HG02798 (cell line): ENCODE measurements at regions not wholly inside any gene's neighbourhood (a gene's known extent, or its start where the extent isn't known, plus 50 kb on each side); places are given as distances from the start of the nearest gene placed in this dataset.

Experiments used
- ATAC-seq: cut with Tn5 transposase; IDR thresholded peaks from one replicate; pipeline ENCODE4 v1.9.1; 2021; ENCODE audit warnings: mild to moderate bottlenecking; ENCODE audit not compliant: unreplicated experiment, poor library complexity

DNA sequence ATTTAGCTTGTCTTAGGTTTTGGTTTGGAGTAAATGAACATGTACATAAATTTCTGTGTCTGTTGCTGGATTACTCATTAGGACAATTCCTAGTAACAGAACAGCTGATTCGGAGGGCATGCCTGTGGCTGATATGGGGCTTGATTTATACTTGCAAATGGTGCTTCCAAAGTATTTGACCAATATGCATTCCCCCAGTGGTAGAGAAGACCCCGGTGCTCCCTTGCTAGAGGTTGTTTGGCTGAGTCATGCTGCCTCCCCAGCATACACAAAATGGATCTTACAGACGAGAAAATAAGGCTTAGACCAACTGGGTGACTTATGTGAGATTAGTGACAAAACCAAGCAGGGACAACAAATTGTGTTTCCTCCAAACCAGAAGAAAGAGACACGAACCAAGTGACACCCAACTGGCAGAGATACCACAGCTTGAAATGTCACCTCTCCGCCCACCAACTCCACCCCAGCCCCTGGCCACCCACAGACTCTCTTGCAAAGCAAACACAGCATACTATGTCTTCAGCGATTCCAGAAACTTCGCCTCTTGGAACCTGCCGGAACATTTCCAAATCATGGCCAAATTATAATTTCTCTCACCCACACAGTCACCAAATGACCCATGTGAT is 75.9 kb upstream of the ETS2 start:
- ATAC-seq: no peak

DNA sequence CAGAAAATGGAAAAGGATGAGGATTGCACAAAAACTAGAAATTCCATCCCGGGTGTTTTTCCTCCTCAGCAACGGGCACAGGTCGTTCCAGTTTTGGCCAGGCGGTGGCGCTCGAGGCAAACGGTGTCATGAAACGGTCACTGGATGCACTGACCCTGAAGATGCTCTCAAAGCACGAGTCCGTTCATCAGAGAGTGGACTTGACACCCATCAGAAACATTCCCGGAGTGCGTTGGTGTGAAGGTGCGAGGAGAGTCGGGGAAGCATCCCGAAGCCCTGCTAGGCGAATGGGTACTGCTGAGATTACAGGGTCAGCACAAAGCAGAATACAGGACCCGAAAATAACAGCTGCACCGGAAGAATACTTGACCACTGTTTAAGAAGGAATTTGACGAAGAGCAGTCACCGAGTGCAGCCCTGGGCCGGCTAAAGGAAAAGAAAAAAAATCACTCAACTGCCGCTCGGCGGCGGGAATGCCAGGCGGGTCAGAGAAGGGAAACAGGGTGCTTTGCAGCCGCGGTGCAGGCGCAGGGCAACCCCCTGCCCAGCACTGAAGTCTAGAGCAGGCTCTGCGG is 71.7 kb upstream of the ETS2 start:
- peak; percentile 57 for ATAC-seq

- ATAC-seq: no peak
These were observed 70.9 kb upstream of the ETS2 start for GRCh38 chr21:38734646-38735365.

GRCh38 chr21:38735626-38736206 is 70.0 kb upstream of the ETS2 start:
- no peak for ATAC-seq

DNA sequence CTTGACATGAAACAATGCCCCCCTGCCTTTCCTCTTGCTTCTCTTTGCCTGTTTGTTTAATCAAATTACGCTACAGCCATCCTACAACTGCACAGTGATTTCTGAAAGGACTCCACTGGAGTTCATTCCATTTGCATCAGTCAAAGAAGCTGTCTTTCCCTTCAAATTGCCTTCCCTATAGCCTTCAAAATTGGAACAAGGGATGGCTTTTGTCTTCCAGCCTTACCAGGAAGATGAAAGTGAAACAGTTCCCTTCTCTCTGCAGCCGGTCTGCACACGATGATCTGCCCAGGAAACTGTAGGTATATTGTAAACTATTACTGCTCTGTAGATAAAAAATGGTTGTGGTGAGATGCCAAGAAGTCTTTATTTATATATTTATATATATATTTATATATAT is 65.6 kb upstream of the ETS2 start:
- ATAC-seq: no peak

DNA sequence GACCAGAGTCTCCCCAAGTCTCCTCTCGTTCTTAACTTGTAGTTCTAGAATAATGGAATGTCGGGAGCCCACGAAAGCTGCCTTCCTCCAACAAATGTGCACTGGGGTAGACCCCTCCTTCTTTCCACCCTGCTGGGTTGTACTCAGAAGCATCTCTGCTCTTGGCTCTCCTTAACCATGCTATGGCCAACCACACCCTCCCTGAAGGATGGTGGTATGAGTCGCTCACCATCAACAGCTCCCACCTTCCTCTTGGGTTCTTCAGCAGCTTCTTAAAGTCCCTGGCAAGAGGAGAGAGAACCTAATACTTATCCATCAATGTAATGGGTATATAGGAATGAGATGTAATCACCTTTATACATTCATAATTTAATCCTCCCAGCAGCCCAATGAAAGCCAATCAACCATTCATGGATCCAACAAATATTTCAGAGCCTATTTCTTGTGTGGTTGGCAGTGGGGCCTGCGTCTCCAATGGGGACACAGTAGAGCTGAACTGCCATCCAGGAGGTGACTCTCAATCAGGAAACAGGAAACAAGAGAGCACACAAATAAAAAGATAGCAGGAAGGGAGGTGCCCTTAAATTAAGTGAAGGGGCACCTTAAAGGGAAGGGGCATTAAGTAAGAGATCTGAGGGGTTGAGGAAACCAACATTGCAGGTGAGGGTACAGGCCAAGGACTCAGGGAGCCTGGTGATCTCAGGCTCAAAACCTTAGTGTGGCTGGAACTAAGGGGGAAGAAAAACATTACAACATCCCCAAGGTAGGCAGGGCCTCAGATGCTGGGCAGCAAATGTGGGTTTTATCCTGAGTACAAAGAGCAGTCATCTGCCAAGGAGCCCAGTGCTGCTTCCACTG is 64.4 kb upstream of the ETS2 start:
- ATAC-seq: no peak

DNA sequence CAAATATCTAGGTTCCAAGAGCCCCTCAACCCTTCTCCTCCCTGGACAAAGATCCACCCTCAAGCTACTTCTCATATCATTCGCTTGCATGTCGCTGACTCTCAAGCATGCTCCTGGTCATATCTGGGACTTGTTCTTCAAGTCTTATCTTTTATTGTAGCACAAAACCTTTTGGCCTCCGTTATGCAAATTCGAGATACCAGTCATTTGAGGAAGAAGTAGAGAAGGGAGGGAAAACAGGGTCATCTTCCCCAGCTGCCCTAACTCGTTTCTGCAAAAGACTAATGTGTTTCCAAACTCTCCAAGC is 63.8 kb upstream of the ETS2 start:
- ATAC-seq: no peak

- no peak for ATAC-seq
These were observed 63.0 kb upstream of the ETS2 start for GRCh38 chr21:38742580-38743260.

DNA sequence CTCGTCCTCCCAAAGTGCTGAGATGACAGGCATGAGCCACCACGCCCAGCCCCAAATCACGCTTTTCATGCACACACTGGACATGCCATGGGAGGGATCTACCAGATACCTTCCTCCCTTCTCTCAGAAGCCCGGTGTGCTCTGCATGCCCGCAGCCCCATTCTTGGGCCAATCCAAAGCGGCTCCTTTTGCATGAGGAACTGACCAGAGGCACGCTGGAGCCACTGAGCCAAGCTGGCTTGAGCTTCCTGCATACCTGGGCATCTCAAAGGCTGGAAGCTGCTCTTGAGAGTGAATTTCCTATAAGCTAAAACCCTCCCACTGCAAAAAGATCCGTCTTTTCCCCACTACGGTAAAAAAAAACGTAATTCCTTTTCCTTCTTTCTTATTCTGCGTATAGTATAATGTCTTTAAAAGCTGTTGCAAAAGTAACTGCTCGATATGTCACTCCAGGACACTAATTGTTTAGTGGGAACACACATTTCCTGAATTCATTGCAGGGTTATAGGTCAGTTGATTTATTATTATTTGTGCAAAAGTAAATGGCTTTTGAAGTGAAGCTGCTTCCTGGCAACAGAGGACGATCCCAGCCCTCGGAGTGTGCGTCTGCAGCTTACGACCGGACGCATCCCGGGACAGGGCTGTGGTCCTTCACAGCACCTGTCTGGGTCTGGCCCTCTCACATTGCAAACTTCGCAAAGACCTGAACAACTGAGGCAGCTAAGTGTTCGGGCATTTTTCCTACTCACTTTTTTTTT is 61.8 kb upstream of the ETS2 start:
- no peak for ATAC-seq

DNA sequence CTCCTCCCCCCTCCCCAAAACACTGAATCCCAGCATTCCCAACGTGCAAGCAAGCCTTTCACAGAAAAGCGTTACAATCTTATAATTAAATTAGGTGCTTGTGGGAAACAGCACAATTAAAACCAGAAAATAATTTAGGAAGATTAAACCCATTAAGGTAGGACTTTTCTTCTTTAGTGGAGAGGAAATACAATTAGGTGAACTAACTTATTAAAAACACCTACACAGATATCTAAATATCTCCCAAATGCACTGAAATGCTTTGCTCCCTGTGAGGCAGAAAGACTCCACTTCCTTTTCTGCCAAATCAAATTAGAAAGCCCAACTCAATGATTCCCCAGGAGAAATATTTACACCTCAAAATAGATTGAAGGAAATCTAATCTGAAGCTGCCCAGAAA is 60.9 kb upstream of the ETS2 start:
- no peak for ATAC-seq

DNA sequence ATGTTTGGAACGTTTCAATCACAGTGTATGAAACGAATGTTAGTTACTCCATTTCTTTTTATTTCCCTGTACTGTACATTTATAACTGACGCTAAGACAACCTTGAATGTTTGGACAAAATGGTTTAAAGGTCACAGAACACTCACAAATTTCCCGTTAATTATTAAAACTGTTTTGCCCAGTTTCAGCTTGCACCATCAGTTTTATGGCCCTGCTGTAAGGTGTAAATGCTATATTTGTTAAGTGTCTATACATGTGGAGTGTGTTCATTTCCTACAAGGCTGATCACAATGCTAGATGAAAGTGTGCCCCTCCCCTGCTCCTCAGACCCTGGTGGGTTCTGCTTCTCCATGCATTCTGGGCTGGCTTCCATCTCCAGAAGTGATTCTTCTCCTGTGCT is 57.9 kb upstream of the ETS2 start:
- no peak for ATAC-seq

- no peak for ATAC-seq
These were observed 54.2 kb upstream of the ETS2 start for GRCh38 chr21:38751379-38752050.

DNA sequence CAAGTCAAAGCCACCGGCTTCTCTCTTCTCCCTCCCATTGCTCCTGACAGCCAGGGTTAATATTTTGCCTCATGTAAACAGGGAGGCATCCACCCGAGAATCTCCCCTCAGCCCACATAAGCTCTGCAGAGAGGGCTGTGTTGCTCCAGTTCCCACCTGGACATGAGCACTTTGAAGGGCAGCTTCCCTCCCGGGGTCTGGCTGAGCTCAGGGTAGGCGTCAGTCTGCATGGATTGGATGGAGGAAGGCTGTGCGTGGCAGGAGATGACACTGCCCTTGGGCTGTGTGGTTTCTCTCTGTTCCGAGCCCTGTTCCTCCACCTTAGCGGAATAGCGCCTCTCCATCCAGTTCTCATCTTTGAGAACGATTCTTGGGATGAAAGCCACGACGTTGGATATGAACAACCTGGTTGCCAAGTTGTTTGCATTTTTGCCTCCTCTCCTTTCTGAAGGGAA is 53.7 kb upstream of the ETS2 start:
- no peak for ATAC-seq

DNA sequence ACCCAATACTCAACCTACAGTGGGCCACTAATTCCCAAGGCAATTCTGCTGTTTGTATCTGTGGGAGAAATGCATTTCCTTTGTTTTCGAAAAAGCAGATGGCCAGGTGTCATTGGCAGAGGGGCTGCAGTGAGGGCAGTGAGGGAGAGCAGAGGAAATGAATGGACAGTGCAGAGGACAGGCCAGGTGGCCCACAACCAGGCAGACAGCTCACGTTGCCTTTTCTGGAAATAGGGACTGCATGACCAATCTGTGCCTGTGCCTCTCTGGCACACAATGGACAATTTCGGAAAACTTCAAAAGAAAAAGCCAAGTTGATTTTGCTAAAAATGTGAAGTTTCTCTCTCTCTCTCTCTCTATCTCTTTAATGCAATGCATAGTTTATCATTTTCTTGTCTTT is 52.6 kb upstream of the ETS2 start:
- ATAC-seq: no peak

DNA sequence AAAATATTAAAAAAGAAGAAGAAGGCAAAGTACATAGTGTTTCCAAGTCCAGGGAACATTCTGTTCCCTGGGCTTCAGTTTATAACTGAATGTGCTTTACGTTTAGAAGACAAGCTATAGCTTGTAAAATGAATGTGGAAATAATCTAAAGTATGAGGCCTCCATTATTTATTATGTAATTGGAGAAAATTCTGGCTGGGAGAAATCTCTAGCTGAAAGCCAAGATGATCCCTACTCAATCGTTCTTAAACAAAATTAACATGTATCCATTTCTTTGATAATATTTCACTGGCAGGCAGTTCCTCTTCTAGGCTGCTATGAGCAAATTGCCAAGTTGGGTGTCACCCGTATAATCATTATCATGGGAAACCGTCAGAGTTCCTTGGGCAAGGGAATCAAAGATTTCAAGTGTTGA is 52.2 kb upstream of the ETS2 start:
- no peak for ATAC-seq
